HG02870 (cell line): ENCODE measurements at regions not wholly inside any gene's neighbourhood (a gene's known extent, or its start where the extent isn't known, plus 50 kb on each side); places are given as distances from the start of the nearest gene placed in this dataset.
"Not testable (repeated sequence)": the region's sequence is repeated elsewhere in the genome, so short reads cannot be mapped to it uniquely, and the experiment has no call there.

Source experiments
- ATAC-seq: cut with Tn5 transposase; IDR thresholded peaks from one replicate; pipeline ENCODE4 v1.9.1; 2021; ENCODE audit warnings: mild to moderate bottlenecking, moderate library complexity; ENCODE audit not compliant: unreplicated experiment

- no peak for ATAC-seq
These were observed 322.1 kb upstream of the AUTS2 start for GRCh38 chr7:69276011-69276729.

DNA sequence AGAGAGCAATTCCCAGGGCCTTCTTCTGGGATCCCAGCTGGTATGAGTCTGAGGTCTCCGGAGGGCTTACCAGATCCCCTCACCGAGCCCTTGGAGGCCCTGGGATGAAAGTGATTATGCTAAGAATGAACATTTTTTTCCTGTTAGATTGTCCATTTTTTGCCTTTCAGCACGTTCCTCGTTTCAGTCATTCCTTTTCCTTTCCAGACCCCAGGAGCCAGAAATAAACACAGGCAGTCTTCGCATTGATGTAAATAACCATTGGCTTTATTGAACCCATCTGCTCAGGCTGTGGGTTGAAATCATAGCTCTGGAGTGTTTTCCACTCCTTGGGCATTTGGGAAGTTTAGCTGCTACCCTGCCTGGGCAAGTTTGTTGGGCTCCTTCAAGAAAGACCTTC is 320.9 kb upstream of the AUTS2 start:
- no peak for ATAC-seq

DNA sequence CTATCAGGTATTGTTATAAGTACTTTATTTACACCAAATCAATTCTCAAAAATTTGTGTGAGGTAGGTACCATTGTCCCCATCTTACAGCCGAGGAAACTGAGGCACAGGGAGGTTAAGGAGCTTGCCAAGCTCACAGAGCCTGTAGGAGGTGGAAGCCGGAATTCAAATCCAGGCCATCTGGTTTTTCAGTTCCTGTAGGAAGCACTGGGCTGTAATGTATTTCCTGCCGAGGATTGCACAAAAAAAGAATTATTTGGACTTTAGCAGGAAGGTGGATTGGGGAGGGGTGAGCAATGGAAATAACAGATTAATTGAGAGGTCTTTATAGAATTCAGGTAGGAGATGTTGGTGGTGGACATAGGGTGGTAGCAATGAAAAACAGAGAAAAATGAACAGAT is 315.3 kb upstream of the AUTS2 start:
- no peak for ATAC-seq

GRCh38 chr7:69283421-69283820 is 314.9 kb upstream of the AUTS2 start:
- ATAC-seq = no peak

DNA sequence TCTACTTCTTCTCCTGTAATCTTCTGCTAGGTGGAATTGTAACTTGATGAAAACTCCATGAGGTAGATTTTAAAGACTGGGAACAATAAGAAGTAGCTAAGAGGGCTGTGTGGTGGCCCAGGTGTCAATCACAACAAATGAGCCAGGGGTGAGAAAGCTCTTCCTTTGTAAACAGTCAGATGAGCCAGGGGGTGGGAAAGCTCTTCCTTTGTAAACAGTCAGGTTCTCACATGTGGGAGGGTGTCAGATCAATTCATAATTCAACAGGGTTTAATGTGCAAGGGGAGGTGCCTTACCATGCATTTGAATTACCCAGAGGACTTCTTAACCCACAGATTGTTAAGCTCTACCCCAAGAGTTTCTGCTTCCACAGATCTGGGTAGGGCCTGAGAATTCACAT is 312.4 kb upstream of the AUTS2 start:
- no peak for ATAC-seq

DNA sequence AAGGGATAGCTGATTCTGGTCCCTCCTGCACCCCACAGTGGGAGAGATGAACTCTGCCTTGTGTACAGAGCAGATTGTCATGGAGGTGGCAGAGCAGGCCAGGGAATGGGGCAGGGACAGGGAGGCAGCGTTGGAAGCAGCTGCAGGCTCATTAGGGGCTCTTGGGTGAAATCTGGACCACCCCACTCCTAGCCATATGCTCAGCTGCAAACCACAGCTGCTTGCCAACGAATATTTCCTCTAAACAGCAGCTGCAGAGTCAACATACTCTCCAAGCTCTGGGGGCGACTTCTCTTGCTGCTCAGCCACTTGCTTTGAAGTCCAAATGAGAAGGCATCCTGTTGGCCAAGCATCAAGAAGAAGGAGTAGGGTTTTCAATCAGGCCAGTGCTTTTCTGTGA is 302.3 kb upstream of the AUTS2 start:
- ATAC-seq = no peak

DNA sequence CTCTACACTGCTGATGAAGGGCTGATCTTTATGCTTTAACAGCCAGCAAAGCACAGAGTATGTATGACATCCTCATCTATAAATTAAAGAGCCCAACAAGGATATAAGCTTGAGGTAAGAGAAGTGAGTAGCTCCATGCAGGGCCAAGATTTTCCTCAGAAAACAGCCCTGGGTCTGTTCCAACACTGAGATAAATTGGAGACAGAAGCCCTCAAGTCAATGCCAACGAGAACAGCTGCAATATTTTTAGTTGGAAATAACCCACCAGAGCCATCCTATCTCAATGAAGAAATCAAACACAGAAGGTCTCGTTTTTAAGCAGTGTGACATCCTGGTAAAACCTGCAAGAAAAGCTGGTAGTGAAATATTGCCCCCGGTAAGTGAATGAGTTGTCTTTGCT is 297.0 kb upstream of the AUTS2 start:
- no peak for ATAC-seq

GRCh38 chr7:69309601-69310000 is 288.7 kb upstream of the AUTS2 start:
- no peak for ATAC-seq

GRCh38 chr7:69311489-69311888 is 286.8 kb upstream of the AUTS2 start:
- ATAC-seq = no peak

DNA sequence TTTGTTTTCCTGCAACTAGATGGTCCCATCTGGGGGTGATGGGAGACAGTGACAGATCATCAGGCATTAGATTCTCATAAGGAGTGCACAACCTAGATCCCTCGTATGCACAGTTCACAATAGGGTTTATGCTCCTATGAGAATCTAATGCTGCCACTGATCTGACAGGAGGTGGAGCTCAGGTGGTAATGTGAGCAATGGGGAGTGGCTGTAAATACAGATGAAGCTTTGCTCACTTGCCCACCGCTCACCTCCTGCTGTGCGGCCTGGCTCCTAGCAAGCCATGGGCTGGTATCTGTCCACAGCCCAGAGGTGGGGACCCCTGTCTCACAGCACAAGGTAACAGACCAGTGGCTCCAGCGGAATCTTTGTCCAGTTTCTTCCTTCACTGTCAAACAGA is 284.4 kb upstream of the AUTS2 start:
- not testable (repeated sequence) for ATAC-seq

GRCh38 chr7:69318794-69319193 is 279.5 kb upstream of the AUTS2 start:
- no peak for ATAC-seq

- ATAC-seq = no peak
These were observed 269.8 kb upstream of the AUTS2 start for GRCh38 chr7:69328516-69328915.

DNA sequence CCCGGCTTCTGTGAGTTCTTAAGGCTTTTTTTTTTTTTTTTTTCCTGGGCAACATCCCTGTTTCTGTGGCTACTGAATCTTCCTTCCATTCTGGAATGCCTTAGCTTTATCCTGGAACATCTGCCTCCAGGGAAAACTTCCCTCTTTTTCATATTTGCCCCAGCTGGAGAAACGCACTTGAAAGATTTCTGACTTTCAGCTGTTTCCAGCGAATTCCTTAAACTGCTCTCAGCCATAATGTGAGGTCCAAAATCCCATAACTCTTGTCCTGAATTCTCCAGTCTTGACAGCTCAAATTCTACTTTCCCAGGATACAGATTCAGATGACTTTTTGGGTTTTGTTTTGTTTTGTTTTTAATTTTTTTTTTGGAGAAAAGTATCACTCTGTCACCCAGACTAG is 263.6 kb upstream of the AUTS2 start:
- no peak for ATAC-seq

GRCh38 chr7:69335331-69335730 is 262.9 kb upstream of the AUTS2 start:
- ATAC-seq = no peak

DNA sequence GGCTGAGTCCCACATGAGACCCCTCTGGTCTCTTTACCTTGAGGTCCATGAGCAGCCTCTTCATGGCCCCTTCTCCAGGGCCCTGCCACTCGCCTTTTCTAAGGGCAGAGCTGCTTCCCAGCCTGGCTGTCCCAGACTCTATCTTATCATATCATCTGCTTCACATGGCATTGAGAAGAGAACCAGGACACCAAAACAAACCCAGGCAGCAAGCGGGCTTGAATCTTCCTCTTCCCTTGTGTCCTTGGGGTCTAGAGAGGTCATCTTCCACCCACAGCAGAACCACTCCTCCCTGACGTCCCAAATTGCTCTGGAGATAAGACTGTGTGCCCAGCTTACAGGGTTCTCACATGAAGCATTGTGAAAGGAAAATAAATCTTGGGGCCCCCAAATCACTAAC is 261.3 kb upstream of the AUTS2 start:
- no peak for ATAC-seq

GRCh38 chr7:69338144-69338543 is 260.1 kb upstream of the AUTS2 start:
- no peak for ATAC-seq

GRCh38 chr7:69341288-69341687 is 257.0 kb upstream of the AUTS2 start:
- ATAC-seq = no peak

DNA sequence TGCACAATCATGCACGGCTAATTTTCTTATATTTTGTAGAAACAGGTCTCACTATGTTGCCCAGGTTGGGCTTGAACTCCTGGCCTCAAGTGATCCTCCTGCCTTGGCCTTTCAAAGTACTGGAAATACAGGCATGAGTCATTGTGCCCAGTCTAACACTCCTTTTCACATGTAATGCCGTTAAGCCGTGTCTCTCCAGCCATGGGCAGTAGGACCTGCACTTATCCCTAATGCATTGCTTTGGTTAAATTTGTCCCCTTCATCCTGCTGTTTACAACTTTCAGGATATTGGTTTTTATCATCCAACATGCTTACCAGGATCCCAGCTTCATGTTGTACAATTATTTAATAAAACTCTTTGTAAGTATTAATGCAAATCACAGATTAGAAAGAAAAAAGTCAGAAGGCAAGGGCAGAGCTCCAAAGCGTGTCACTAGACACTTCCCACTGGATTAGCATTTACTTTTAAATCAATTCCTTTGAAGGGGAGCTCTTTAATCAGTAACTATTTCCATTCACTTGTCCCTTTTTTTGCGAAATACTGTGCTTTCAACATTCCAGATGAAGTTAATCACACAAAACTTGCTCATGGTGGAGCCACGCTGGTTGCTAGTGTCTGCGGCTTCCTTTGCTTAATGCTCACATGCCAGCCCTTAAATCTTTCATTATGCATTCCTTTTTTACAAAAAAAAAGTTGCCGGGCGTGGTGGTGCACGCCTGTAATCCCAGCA is 256.0 kb upstream of the AUTS2 start:
- no peak for ATAC-seq

- ATAC-seq = no peak
These were observed 249.0 kb upstream of the AUTS2 start for GRCh38 chr7:69349291-69349690.

GRCh38 chr7:69358163-69358821 is 240.0 kb upstream of the AUTS2 start:
- no peak for ATAC-seq

DNA sequence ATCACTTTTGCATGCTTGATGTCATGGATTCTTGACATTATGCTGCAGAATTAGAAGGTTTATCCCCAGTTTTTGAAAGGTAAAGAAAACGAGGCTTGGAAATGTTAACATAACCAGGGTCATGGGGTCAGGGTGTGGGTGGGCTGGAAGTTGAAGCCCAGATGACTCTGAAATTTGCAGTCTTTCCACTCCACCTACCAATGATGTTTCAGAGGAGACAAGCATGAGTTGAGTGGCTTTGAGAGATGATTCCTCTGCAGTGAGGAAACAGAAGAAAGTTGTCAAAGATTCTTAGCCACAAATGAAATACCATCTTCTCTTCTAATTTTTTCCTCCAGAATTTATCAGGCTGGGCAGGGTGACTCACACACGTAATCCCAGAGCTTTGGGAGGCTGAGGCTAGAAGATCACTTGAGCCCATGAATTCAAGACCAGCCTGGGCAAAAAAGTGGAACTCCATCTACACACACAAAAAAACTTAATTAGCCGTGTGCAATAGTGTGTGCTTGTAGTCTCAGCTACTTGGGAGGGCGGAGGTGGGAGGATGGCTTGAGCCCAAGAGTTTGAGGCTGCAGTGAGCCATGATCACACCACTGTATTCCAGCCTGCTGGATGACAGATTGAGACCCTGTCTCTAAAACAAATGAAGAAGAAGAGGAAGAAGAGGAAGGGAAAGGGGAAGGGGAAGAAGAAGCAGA is 239.1 kb upstream of the AUTS2 start:
- ATAC-seq = no peak

- no peak for ATAC-seq
These were observed 237.4 kb upstream of the AUTS2 start for GRCh38 chr7:69360913-69361312.
